VCaP (cell line): ENCODE measurements at regions not wholly inside any gene's neighbourhood (a gene's known extent, or its start where the extent isn't known, plus 50 kb on each side); places are given as distances from the start of the nearest gene placed in this dataset.

Source experiments
- H3K27ac ChIP-seq: fragments of 450-650 bp; 2 replicates; pipeline ENCODE4 v1.5.1; 2017
- CTCF ChIP-seq: fragments of 450-650 bp; conservative IDR thresholded peaks from 2 replicates; pipeline ENCODE4 v1.5.1; 2017; ENCODE audit warnings: mild to moderate bottlenecking, moderate library complexity

DNA sequence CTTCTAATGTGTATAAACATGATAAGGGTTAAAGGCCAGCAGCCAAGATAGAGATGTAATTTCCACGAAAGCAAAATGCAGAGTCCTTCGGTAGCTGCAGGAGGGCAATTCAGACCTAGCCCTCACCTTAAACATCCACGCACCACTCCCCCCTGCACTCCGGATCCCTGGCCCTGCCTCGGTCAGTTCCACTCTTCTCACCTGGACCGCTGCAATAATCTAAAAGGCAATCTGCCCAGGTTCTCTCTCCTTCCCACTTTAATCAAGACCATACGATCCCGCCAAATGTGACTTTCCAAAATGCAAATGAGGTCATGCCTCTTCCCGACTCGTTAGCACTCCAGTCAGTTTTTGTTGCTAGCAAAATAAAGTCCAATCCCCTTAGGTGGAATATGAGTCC lies 485.2 kb downstream of the EIPR1 start:
- TF ChIP-seq CTCF = no peak
- no peak overlapping the region for H3K27ac ChIP-seq

GRCh38 chr2:2890901-2891300 lies 486.7 kb downstream of the EIPR1 start:
- no peak for TF ChIP-seq CTCF
- H3K27ac ChIP-seq = no peak overlapping the region

GRCh38 chr2:2890246-2890645 lies 487.4 kb downstream of the EIPR1 start:
- no peak overlapping the region for H3K27ac ChIP-seq
- no peak for TF ChIP-seq CTCF

GRCh38 chr2:2889646-2890045 lies 488.0 kb downstream of the EIPR1 start:
- TF ChIP-seq CTCF = no peak
- H3K27ac ChIP-seq = no peak overlapping the region

DNA sequence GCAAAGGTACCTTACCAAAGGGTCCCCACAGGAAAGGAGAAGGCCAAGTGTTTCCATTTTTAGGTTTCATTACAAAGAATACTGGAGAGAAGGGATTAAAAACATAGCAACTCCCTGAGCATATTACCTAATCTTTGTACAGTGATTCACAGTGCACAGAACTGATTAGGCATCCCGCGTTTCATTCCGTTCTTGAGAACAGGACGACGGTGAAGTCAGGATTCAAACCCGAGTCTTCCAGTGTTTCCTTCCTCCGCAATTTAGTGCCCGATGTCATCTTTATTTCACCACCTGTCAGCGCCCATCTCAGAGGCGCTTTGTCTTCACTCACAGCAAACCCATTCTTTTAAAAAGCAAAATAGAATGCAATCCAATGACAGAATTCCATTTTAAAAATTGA lies 488.5 kb downstream of the EIPR1 start:
- no peak for TF ChIP-seq CTCF
- H3K27ac ChIP-seq = no peak overlapping the region

DNA sequence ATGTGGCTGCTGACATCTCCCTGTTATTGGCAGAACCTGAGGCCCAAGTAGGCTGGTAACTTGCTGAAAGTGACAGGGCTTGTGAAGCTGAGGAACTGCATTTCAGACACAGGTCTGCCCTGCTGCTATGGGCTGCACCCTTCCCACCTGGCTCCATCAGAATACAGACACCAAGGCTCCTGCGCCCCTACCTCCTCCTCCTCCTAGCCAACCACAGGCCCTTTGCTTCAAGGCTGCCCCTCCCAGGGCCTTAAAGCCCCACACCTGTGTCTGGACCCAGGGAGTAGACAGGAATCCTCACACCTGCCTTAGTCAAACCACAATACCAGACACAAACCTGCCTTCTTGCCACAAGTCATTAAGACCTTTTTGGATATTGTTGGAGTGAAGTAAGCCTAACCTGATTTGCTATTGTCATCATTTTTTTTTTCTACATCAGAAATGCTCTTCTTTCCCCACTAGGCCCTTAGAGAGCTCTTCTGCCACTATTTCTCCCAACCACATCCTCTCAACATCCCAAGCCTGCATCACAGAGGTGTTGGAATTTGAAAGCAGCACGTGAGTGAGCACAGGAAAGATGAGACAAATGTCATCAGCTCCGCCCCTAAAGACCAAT lies 489.7 kb downstream of the EIPR1 start:
- H3K27ac ChIP-seq = no peak overlapping the region
- no peak for TF ChIP-seq CTCF

GRCh38 chr2:2886922-2887321 lies 490.7 kb downstream of the EIPR1 start:
- H3K27ac ChIP-seq = no peak overlapping the region
- no peak for TF ChIP-seq CTCF
